ENCODE measurements at regions not wholly inside any gene's neighbourhood (a gene's known extent, or its start where the extent isn't known, plus 50 kb on each side); places are given as distances from the start of the nearest gene placed in this dataset.

GRCh38 chr7:85510287-85510686 is 323.4 kb upstream of the SEMA3D start:
- intact Hi-C loops (cut with DNase I; ENCODE audit: low total_unique reads) = no loop called here
- no peaks in the 10 kb centered on the region for H3K27me3 ChIP-seq
- DNase-seq = no peak
- H3K27ac ChIP-seq = no peak overlapping the region
- H3K9me3 ChIP-seq = no peaks in the 10 kb centered on the region
- H3K4me1 ChIP-seq = no peaks in the 10 kb centered on the region
- H3K36me3 ChIP-seq = no peaks in the 10 kb centered on the region
- H3K4me3 ChIP-seq = no peak overlapping the region
- no peak for TF ChIP-seq CTCF (IDR thresholded peaks at IDR 0.05)

GRCh38 chr7:85509476-85509875 is 322.6 kb upstream of the SEMA3D start:
- Histone ChIP-seq H3K4me3 (no peak overlapping the region), H3K9me3 (no peaks in the 10 kb centered on the region), H3K27me3 (no peaks in the 10 kb centered on the region), H3K4me1 (no peaks in the 10 kb centered on the region), H3K36me3 (no peaks in the 10 kb centered on the region), H3K27ac (no peak overlapping the region)
- no peak for TF ChIP-seq CTCF (IDR thresholded peaks at IDR 0.05)
- no peak for DNase-seq
- intact Hi-C loops (cut with DNase I; ENCODE audit: low total_unique reads) = no loop called here

- Histone ChIP-seq H3K27ac (no peak overlapping the region), H3K36me3 (no peaks in the 10 kb centered on the region), H3K27me3 (no peaks in the 10 kb centered on the region), H3K4me3 (no peak overlapping the region), H3K9me3 (no peaks in the 10 kb centered on the region), H3K4me1 (no peaks in the 10 kb centered on the region)
- DNase-seq = no peak
- intact Hi-C loops (cut with DNase I; ENCODE audit: low total_unique reads) = no loop called here
- no peak for TF ChIP-seq CTCF (IDR thresholded peaks at IDR 0.05)
Observed at GRCh38 chr7:85508642-85509410, 322.0 kb upstream of the SEMA3D start.

- intact Hi-C loops (cut with DNase I; ENCODE audit: low total_unique reads) = no loop called here
- Histone ChIP-seq H3K4me1 (no peaks in the 10 kb centered on the region), H3K27me3 (no peaks in the 10 kb centered on the region), H3K36me3 (no peaks in the 10 kb centered on the region), H3K4me3 (no peak overlapping the region), H3K27ac (no peak overlapping the region), H3K9me3 (no peaks in the 10 kb centered on the region)
- DNase-seq = no peak
- TF ChIP-seq CTCF (IDR thresholded peaks at IDR 0.05) = no peak
Observed at GRCh38 chr7:85498031-85498430, 311.2 kb upstream of the SEMA3D start.

- intact Hi-C loops (cut with DNase I; ENCODE audit: low total_unique reads) = no loop called here
- Histone ChIP-seq H3K27ac (no peak overlapping the region), H3K4me3 (no peak overlapping the region), H3K36me3 (no peaks in the 10 kb centered on the region), H3K4me1 (no peaks in the 10 kb centered on the region), H3K27me3 (no peaks in the 10 kb centered on the region), H3K9me3 (no peaks in the 10 kb centered on the region)
- DNase-seq = no peak
- TF ChIP-seq CTCF (IDR thresholded peaks at IDR 0.05) = no peak
Observed at GRCh38 chr7:85489498-85489897, 302.6 kb upstream of the SEMA3D start.

- Histone ChIP-seq H3K4me3 (no peak overlapping the region), H3K36me3 (no peaks in the 10 kb centered on the region), H3K4me1 (no peaks in the 10 kb centered on the region), H3K9me3 (no peaks in the 10 kb centered on the region), H3K27ac (no peak overlapping the region), H3K27me3 (no peaks in the 10 kb centered on the region)
- intact Hi-C loops (cut with DNase I; ENCODE audit: low total_unique reads) = no loop called here
- DNase-seq = no peak
- no peak for TF ChIP-seq CTCF (IDR thresholded peaks at IDR 0.05)
Observed at GRCh38 chr7:85488406-85488805, 301.6 kb upstream of the SEMA3D start.
